SK-N-SH (cell line): ENCODE measurements at regions not wholly inside any gene's neighbourhood (a gene's known extent, or its start where the extent isn't known, plus 50 kb on each side); places are given as distances from the start of the nearest gene placed in this dataset.

ENCODE experiments used
- CTCF ChIP-seq: fragments of 200-600 bp; sonication (generic); IDR thresholded peaks from 2 replicates; pipeline ENCODE4 v1.6.1; 2017; ENCODE audit warnings: antibody characterized with exemption, mild to moderate bottlenecking, moderate library complexity
- EP300 ChIP-seq, 2 experiments: IDR thresholded peaks; 2 replicates each; pipeline versions ENCODE4 v1.4.0 to v1.6.1; 2012; ENCODE audit warnings: borderline replicate concordance in 1 of 2, low read depth in 1 of 2, low read length in 1 of 2
- EZH2phosphoT487 ChIP-seq: fragments of 200-600 bp; sonication (generic); IDR thresholded peaks from 2 replicates; pipeline ENCODE4 v1.6.1; 2017; ENCODE audit warnings: low read depth, mixed run types, mild to moderate bottlenecking, antibody characterized with exemption, moderate library complexity, borderline replicate concordance
- JUND ChIP-seq: IDR thresholded peaks from 2 replicates; pipeline ENCODE4 v1.4.0; 2012
- MEF2A ChIP-seq: IDR thresholded peaks from 2 replicates; pipeline ENCODE4 v1.4.0; 2012; ENCODE audit warnings: low read depth, borderline replicate concordance
- POLR2AphosphoS5 ChIP-seq: IDR thresholded peaks from 2 replicates; pipeline ENCODE4 v1.6.1; 2012; ENCODE audit warnings: low read depth, low read length
- RAD21 ChIP-seq: IDR thresholded peaks from 2 replicates; pipeline ENCODE4 v1.6.1; 2012; ENCODE audit warnings: mild to moderate bottlenecking, low read length
- REST ChIP-seq: IDR thresholded peaks from 2 replicates; pipeline ENCODE4 v1.6.1; 2012; ENCODE audit warnings: mild to moderate bottlenecking, low read depth, low read length, moderate library complexity
- SMC3 ChIP-seq: IDR thresholded peaks from 2 replicates; pipeline ENCODE4 v1.6.1; 2012; ENCODE audit warnings: low read depth, low read length, improper control_type of control experiment
- TCF12 ChIP-seq: IDR thresholded peaks from 2 replicates; pipeline ENCODE4 v1.4.0; 2012
- USF2 ChIP-seq: fragments of 150-350 bp; IDR thresholded peaks from 2 replicates; pipeline ENCODE4 v1.6.1; 2017; ENCODE audit warnings: antibody characterized with exemption, low read length, low read depth, borderline replicate concordance
- TF ChIP-seq, protein P1 (sequence below): IDR thresholded peaks from 2 replicates; pipeline ENCODE4 v1.4.0; 2012; ENCODE audit warnings: low read depth

- TF ChIP-seq POLR2AphosphoS5 = no peak
- TF ChIP-seq EZH2phosphoT487 = no peak
- no peak for TF ChIP-seq CTCF
- no peak for TF ChIP-seq TCF12
- TF ChIP-seq USF2 = no peak
- no peak for TF ChIP-seq EP300 (IDR thresholded peaks at IDR 0.05; ENCODE audit: borderline replicate concordance in 1 of 2, low read depth in 1 of 2, low read length in 1 of 2)
- TF ChIP-seq, protein P1, sequence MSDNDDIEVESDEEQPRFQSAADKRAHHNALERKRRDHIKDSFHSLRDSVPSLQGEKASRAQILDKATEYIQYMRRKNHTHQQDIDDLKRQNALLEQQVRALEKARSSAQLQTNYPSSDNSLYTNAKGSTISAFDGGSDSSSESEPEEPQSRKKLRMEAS = no peak
- no peak for TF ChIP-seq REST
- TF ChIP-seq RAD21 = no peak
- no peak for TF ChIP-seq JUND
- TF ChIP-seq MEF2A = no peak
- TF ChIP-seq SMC3 = no peak
Measured at GRCh38 chr10:130477360-130477759, 341.2 kb downstream of the GLRX3 start.
